ENCODE measurements at regions not wholly inside any gene's neighbourhood (a gene's known extent, or its start where the extent isn't known, plus 50 kb on each side); places are given as distances from the start of the nearest gene placed in this dataset.
A peak's percentile ranks its signal among the peaks of the same experiment; 100 is the strongest.
"Not testable (repeated sequence)": the region's sequence is repeated elsewhere in the genome, so short reads cannot be mapped to it uniquely, and the experiment has no call there.

DNA sequence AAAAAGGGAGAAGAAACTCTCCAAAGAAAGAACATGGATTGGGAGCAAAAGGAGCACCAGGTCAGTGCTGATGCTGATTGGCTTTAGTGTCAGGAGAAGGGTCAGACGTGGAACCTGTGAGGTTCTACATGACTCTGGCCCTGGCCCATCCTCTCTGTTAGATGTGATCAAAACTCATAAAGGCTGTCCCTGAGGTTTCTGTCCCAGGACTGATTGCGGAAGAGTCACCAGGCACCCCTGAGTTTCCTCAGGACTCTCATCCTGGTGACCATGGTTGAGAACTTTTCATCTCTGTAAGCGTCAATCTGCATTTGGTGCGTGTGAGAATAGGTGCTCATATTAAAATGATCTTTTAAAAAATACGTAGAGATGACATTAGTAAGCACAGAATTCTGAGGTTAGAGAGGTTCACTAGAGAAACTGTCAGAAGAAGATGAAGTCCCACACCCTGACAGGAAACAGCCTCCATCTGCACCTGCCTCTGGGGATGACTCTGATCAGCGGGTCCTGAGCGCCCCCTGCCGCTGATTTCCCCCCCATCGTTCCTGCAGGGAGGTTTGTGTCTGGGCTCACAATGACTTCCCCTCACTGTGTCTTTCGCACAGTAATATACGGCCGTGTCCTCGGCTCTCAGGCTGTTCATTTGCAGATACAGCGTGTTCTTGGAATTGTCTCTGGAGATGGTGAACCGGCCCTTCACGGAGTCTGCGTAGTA lies 741.8 kb downstream of the TMEM121 start:
- intact Hi-C loops (cut with micrococcal nuclease) = loop anchor here (2.0 kb wide), 1 partner anchor 41 kb away; no protein-coding TSS in a partner anchor
- TF ChIP-seq, protein P1, sequence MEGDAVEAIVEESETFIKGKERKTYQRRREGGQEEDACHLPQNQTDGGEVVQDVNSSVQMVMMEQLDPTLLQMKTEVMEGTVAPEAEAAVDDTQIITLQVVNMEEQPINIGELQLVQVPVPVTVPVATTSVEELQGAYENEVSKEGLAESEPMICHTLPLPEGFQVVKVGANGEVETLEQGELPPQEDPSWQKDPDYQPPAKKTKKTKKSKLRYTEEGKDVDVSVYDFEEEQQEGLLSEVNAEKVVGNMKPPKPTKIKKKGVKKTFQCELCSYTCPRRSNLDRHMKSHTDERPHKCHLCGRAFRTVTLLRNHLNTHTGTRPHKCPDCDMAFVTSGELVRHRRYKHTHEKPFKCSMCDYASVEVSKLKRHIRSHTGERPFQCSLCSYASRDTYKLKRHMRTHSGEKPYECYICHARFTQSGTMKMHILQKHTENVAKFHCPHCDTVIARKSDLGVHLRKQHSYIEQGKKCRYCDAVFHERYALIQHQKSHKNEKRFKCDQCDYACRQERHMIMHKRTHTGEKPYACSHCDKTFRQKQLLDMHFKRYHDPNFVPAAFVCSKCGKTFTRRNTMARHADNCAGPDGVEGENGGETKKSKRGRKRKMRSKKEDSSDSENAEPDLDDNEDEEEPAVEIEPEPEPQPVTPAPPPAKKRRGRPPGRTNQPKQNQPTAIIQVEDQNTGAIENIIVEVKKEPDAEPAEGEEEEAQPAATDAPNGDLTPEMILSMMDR (IDR thresholded peaks at IDR 0.05) = no peak
- ATAC-seq (ENCODE audit: low read depth) (peak; percentile 61), DNase-seq (peak; percentile 58)
- Mint-ChIP-seq H3K36me3 (ENCODE audit: low read depth) (peaks cover 2% of the 10 kb centered on the region), H3K27me3 (peaks cover 20% of the 10 kb centered on the region), H3K4me1 (peaks cover 6% of the 10 kb centered on the region), H3K4me3 (peak overlapping the region; percentile 84), H3K27ac (peak overlapping the region; percentile 85), H3K9me3 (no peaks in the 10 kb centered on the region)
- ChIA-PET POLR2A (interaction anchor here (1.1 to 2.3 kb wide), 3 partner anchors 405 to 411 kb away, joined by 4 to 18 read pairs (median 6); no protein-coding TSS in a partner anchor), CTCF (interaction anchor here (0.9 to 1.0 kb wide), 2 partner anchors 11 to 411 kb away, joined by 3 to 4 read pairs; no protein-coding TSS in a partner anchor)

DNA sequence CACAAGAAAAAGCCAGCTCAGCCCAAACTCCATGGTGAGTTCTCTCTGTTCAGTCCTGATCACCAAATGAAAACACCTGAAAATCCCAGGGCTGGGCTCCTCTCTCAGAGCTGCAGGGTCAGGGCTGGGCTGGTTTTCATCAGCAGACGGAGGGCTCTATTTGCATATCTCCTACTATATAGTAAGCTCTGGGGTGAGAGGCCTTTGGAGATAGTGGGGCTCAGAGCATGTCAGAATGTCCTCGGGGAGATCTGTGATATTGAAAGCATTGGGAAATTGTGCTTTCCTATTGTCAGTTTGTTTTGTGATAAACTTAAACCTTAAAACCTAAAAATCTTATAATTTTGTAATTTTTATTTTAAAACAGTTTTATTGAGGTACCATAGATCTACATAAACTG lies 742.6 kb downstream of the TMEM121 start:
- ChIA-PET POLR2A (interaction anchor here (0.7 to 2.3 kb wide), 4 partner anchors 38 to 412 kb away, joined by 3 to 18 read pairs (median 5); no protein-coding TSS in a partner anchor), CTCF (interaction anchor here (1.0 kb wide), 1 partner anchor 412 kb away, joined by 3 read pairs; no protein-coding TSS in a partner anchor)
- TF ChIP-seq, protein P1 (IDR thresholded peaks at IDR 0.05) = no peak
- Mint-ChIP-seq H3K4me1 (peaks cover 6% of the 10 kb centered on the region), H3K27me3 (peaks cover 16% of the 10 kb centered on the region), H3K4me3 (peak overlapping the region; percentile 84), H3K27ac (peak overlapping the region; percentile 85), H3K9me3 (no peaks in the 10 kb centered on the region), H3K36me3 (ENCODE audit: low read depth) (peaks cover 2% of the 10 kb centered on the region)
- intact Hi-C loops (cut with micrococcal nuclease) = loop anchor here (2.0 kb wide), 1 partner anchor 40 kb away; no protein-coding TSS in a partner anchor
- DNase-seq (no peak), ATAC-seq (ENCODE audit: low read depth) (peak; percentile 54)

DNA sequence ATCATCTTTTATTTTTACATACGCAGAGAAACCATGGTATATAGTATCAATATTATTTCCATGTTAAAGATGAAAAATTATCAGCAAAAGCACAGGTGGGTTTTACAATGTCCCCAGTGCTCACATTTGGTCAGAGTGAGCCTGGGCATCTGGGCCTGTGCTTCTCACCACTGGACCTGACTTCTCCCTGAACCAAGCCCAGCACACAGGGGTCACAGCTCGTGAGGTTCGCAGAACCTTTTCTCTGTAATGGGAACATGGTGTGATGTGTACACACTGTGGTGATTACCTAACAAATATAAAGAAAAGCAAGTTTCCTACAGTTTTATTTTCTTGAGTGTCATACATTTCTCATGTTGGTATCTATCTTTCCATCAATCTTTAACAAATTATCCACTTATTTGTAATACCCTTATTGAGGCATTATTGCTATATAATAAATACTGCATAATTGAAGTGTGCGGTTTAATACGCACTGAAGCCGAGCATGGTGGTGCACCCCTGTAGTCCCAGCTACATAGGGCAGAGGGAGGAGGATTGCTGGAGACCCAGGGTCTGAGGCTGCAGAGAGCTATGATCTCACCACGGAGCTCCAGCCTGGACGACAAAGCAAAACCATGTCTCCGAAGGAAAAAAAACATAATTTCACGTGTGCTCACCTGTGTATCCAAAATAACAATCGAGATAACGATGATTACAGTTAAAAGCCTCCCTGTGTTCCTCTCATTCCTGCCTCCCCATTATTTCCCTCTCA lies 743.2 kb downstream of the TMEM121 start:
- TF ChIP-seq, protein P1 (IDR thresholded peaks at IDR 0.05) = no peak
- H3K4me1 Mint-ChIP-seq = peaks cover 6% of the 10 kb centered on the region
- CTCF ChIA-PET = interaction anchor here (1.0 to 1.2 kb wide), 2 partner anchors 12 to 413 kb away, joined by 3 read pairs; no protein-coding TSS in a partner anchor
- H3K27ac Mint-ChIP-seq = peak overlapping the region; percentile 64
- no peak overlapping the region for H3K4me3 Mint-ChIP-seq
- H3K27me3 Mint-ChIP-seq = peaks cover 15% of the 10 kb centered on the region
- H3K36me3 Mint-ChIP-seq (ENCODE audit: low read depth) = peaks cover 2% of the 10 kb centered on the region
- intact Hi-C loops (cut with micrococcal nuclease) = loop anchor here (1.0 to 2.0 kb wide), 2 partner anchors 9 to 39 kb away; no protein-coding TSS in a partner anchor
- no peaks in the 10 kb centered on the region for H3K9me3 Mint-ChIP-seq
- ATAC-seq (ENCODE audit: low read depth) (no peak), DNase-seq (no peak)
- POLR2A ChIA-PET = interaction anchor here (0.7 to 2.3 kb wide), 6 partner anchors 38 to 412 kb away, joined by 3 to 18 read pairs (median 5); no protein-coding TSS in a partner anchor

DNA sequence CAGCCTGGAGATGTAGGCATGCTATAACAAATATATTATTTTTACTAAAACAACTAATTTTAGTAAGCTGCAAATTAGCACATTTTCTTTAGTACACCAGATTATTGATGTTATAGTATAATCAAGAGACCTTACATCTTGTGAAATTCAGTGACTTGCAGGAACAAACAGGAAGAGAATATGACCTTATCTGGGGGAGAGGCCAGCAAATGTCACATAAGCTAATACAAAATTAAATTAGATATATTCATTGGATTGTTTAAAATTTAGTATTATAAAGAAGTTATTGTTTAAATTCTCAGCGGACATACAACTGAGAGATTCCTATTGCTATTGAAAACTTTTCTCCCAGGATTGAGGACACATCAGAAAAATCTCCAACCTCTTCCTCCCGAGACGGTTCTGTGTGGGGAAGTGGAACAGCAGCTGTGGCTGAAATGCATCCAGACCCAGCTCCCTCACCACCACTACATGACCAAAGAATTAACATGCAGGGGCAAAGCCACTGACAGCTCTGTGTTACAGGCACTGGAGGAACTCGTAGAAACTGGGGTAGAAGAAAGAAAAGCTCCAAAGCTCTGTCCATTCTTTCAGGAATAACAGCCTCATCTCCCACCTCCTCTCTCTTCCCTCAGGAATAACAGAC lies 744.2 kb downstream of the TMEM121 start:
- not testable (repeated sequence) for DNase-seq; H3K9me3 Mint-ChIP-seq; H3K4me3 Mint-ChIP-seq; H3K4me1 Mint-ChIP-seq; H3K27ac Mint-ChIP-seq; H3K36me3 Mint-ChIP-seq (ENCODE audit: low read depth)
- peaks cover 12% of the 10 kb centered on the region for H3K27me3 Mint-ChIP-seq
- ATAC-seq (ENCODE audit: low read depth) = peak; percentile 25
- ChIA-PET POLR2A (interaction anchor here (0.5 to 1.9 kb wide), 4 partner anchors 9 to 412 kb away, joined by 3 to 7 read pairs (median 4); no protein-coding TSS in a partner anchor), CTCF (interaction anchor here (1.2 kb wide), 1 partner anchor 13 kb away, joined by 3 read pairs; no protein-coding TSS in a partner anchor)
- intact Hi-C loops (cut with micrococcal nuclease) = loop anchor here (1.0 kb wide), 1 partner anchor 10 kb away; no protein-coding TSS in a partner anchor
